OCI-LY3 (cell line): ENCODE measurements at regions not wholly inside any gene's neighbourhood (a gene's known extent, or its start where the extent isn't known, plus 50 kb on each side); places are given as distances from the start of the nearest gene placed in this dataset.

ENCODE experiments used
- EZH2phosphoT487 ChIP-seq: fragments of 200-600 bp; shearing (Covaris generic); IDR thresholded peaks from 2 replicates; pipeline ENCODE4 v1.6.1; 2018; ENCODE audit warnings: antibody characterized with exemption, mixed run types, low read depth
- TF ChIP-seq, protein P1 (sequence below): fragments of 200-600, 300-600 bp; sonication (generic); IDR thresholded peaks from 2 replicates; pipeline ENCODE4 v1.5.1; 2014; ENCODE audit warnings: antibody characterized with exemption, low read length, low read depth

DNA sequence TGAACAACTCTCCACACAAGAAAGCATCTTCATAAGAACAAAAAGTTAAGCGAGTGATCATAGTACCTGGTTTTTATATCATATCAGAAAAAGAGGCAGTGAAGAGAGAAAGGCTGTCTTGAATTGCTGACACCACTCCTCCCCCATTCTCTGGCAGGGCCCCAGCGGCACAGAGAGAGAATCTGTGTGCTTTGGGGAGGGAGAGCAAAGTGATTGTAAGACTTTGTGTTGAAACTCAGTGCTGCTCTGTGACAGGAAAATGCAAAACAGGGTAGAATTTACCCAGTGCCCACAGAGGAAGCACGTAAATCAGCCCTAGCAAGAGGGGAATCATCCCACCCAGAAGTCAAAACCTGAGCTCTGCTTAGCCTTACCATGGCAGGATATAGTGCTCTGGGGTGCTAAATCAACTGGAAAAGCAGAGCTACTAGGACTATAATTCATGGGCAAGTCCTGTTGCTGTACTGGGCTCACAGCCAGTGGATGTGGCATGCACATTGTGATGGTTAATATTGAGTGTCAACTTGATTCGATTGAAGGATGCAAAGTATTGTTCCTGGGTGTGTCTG is 174.6 kb downstream of the PRR32 start:
- TF ChIP-seq, protein P1, sequence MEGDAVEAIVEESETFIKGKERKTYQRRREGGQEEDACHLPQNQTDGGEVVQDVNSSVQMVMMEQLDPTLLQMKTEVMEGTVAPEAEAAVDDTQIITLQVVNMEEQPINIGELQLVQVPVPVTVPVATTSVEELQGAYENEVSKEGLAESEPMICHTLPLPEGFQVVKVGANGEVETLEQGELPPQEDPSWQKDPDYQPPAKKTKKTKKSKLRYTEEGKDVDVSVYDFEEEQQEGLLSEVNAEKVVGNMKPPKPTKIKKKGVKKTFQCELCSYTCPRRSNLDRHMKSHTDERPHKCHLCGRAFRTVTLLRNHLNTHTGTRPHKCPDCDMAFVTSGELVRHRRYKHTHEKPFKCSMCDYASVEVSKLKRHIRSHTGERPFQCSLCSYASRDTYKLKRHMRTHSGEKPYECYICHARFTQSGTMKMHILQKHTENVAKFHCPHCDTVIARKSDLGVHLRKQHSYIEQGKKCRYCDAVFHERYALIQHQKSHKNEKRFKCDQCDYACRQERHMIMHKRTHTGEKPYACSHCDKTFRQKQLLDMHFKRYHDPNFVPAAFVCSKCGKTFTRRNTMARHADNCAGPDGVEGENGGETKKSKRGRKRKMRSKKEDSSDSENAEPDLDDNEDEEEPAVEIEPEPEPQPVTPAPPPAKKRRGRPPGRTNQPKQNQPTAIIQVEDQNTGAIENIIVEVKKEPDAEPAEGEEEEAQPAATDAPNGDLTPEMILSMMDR, result no peak
- TF ChIP-seq EZH2phosphoT487, result no peak
